HG03571 (cell line): ENCODE measurements at regions not wholly inside any gene's neighbourhood (a gene's known extent, or its start where the extent isn't known, plus 50 kb on each side); places are given as distances from the start of the nearest gene placed in this dataset.
A peak's percentile ranks its signal among the peaks of the same experiment; 100 is the strongest.

Experiments
- ATAC-seq: cut with Tn5 transposase; IDR thresholded peaks from one replicate; pipeline ENCODE4 v1.9.1; 2021; ENCODE audit not compliant: unreplicated experiment

- no peak for ATAC-seq
These were observed 138.3 kb downstream of the TOMM20 start for GRCh38 chr1:234990328-234990675.

GRCh38 chr1:234989479-234990327, 138.9 kb downstream of the TOMM20 start:
- ATAC-seq: no peak

GRCh38 chr1:234989019-234989418, 139.6 kb downstream of the TOMM20 start:
- ATAC-seq: no peak

GRCh38 chr1:234988536-234988935, 140.1 kb downstream of the TOMM20 start:
- no peak for ATAC-seq

DNA sequence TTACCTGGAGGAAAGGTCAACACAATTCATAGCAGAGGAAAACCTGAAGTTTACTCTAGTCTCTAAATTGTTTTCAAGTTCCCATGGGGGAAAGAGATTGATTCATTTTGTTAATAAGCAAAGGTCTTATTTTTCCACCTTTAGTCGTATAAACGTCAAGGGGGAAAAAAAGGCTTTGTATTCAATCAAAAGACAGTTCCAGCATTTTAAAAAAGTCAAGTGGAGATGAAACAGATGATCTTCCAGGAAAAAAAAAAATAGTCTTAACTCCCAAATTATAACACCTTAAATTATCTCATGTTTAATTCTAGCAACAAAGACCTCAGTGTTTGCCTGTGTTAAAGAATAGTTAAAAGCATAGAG, 140.5 kb downstream of the TOMM20 start:
- no peak for ATAC-seq

- ATAC-seq: no peak
These were observed 141.1 kb downstream of the TOMM20 start for GRCh38 chr1:234987415-234988154.

DNA sequence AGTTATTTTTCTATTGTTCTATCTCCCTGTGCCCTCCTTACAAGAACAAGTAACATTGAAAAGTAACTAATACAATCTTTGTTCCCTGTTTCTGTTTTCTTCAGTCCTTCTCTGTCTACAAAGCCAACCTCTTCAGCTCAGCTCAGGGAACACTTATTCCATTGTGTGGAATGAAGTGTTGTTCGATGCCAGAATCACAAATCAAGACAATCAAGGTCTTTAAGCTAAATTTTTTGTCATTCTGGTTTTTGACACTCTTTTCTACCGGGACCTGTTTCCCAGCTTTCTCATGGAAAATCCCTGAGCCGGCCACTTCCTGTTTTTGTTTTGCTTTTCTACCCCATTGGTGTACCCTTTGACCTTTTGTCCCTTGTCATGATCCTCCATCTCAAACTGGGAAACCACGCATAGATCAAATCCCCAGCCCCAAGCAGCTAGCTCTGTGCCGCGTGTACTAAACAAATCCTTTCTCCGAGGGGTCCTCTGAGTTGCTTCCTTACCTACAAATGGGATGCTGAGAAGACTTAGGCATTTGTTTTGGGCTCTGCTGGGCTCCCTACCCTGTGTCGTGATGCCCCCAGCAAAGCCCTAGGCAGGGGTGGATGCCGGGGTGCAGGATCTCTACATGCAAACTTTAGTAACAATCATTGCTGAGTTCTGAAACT, 141.8 kb downstream of the TOMM20 start:
- no peak for ATAC-seq

GRCh38 chr1:234985516-234986294, 142.9 kb downstream of the TOMM20 start:
- no peak for ATAC-seq

DNA sequence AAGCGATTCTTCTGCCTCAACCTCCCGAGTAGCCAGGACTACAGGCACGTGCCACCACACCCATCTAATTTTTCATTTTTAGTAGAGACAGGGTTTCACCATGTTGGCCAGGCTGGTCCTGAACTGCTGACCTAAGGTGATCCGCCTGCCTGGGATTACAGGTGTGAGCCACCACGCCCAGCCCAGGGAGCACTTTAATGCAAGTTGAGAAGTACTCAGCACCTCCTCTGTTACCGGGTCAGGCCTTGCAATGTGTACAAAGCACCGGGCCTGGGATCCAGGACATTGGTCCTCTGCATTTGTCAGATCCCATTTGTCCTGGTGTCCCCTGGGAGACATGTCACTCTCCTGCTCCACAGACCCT, 143.6 kb downstream of the TOMM20 start:
- ATAC-seq: no peak

- no peak for ATAC-seq
These were observed 144.9 kb downstream of the TOMM20 start for GRCh38 chr1:234983564-234984238.

DNA sequence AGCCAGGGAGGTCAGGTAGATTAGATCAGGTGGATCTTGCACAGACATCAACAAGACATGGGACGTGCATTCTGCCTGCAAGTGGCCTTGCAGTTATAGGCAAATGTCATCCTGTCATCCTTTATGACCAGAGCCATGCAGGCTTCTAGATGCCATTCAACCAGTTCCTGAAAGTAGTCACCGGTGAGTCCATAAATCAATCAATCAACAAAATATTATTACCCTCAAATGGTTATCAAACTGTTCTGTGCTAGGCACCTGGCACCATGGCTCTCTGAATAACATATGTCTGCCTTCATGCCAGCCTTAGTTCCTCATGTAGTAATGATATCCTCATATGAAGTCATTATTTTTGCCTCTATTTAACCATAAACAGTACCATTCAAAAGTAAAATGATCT, 146.9 kb downstream of the TOMM20 start:
- ATAC-seq: no peak

- ATAC-seq: peak; percentile 34
These were observed 147.8 kb downstream of the TOMM20 start for GRCh38 chr1:234980645-234981396.

- no peak for ATAC-seq
These were observed 148.4 kb downstream of the TOMM20 start for GRCh38 chr1:234980291-234980644.

DNA sequence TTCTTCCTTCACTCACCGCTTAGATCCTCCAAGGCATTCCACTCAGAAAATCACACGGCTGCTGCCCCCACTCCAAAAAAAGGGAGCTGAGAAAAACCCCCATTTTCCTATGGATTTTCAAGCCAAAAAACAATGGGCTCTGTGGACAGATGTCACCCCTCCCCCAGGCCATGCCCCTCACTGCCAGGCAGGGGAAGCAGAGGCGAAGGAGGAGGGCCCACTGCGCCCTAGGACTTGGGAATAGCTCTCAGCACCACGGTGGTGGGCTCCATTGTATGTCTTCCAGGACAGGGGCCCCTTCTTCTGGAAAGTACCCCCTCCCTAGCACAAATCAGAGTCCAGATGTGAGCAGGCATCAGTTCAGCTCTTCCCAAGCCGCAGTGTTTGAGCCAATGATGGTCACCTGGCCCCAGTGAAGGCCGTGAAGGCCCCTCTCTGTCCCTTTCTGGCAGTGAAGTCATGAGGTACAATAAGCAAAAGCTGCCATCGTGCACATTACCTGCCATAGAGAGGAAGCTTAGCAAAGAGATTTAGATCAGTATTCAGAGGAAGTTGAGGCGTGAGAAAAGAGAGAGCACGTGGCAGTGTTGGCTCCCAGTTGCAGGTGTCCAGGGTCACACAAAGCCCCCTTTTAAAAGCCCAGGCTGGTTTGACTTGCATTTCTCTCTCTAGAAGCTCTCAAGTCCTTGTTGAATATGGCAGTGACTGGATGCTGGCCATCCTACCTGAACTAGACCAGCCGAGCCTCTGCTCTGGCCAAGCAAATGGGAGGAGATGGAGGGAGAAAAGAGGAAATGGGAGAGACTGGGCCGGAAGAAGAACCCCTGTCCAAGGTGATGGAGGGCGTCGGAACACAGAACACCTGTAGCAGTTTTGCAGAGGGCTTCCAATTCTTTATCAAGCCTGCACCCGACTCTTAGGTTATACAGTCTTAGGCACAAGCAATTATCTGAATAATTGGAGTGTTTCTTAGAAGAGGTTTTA, 149.0 kb downstream of the TOMM20 start:
- ATAC-seq: no peak

DNA sequence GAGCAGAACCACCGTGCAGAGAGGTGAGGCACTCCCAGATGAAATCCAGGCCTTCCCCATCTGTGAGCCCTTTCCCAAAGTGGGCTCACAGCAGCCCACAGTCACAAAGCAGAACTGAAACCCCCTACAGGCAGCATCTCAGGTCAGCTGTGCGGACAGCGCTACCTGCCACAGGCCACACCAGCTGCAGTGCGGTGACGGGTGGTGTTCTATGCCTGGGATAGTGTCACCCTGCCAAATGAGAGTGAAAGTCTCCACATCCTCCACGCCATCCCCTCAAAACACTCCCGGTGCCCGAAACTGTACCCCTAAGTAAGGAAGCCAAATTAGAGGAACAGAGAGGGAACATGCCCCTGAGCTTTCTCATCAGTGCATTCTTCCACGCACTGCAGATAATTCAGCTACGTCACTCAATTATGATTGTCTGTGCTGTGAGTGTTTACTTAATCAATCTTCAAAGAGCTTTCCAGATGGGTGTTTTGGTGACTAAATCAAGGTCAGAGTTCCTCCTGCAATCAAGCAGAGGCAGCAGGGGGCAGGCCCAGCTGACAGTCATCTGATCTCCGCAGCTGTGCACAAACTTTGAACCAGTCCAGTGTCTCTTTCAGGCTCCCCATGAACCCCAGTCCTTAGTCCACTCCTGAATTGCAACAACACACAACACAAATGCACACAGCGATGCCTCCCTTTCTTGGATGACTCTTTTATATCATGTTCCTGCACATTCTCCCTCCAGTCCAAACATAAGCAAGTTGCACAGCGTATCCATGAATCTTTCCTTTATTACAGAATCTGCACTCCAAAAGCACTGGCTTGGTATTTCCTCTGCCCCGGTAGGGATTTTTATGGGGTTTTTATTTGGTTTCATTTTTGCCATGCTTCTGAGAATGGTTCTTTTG, 150.0 kb downstream of the TOMM20 start:
- ATAC-seq: peak; percentile 58

DNA sequence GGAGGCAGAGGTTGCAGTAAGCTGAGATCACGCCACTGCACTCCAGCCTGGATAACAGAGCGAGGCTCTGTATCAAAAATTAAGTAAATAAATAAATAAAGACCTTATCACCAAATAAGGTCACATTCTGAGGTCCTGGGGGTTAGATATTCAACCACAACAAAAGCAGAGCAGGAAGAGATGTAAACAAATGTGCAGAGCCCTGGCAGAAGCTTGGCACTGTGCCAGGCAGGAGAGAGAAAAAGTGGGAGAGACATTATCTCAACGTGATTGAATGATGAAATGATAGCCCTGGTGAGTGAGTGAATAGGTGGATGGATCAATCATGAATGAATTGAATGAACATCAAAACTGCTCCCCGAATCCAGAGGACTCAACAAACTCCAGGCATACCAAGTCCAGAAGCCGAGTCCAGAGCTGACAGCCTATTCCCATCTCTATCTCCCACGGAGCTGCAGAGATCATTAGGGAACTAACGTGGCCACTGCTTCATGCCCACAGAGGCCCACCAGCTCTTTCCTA, 150.7 kb downstream of the TOMM20 start:
- ATAC-seq: no peak

DNA sequence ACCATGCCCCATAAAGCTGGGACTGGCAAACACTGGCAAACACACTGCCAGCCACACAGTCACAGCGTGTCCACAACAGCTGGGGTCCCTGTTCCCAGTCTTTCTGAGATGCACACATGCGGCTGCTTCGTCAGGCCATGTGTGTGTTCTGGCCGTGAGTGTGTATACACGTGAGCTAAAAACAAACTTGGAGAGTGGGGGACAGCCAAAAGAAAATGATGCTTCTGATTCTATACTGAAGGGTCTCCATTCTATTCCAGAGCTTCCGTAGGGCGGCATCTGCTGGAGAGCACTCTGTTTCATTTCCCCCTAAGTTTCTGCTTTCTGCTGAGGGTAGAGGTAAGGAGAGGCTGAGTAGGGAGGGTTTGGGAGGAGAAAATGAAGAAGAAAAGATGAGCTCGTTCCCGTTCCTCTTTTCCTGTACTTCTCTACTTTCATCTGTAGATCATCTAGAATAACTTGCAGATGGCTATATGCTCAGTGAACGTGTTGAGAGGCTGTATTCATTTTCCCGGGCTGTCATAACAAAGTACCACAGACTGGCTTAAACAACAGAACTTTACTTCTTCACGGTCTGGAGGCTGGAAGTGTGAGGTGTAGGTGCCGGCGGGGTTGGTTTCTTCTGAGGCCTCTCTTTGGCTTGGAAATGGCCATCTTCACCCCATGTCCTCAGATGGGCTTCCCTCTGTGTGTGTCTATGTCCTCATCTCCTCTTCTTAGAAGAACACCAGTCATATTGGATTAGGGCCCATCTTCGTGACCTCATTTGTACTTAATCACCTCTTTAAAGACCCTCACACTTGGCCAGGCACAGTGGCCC, 151.6 kb downstream of the TOMM20 start:
- ATAC-seq: no peak
